GM21737 (cell line): ENCODE measurements at regions not wholly inside any gene's neighbourhood (a gene's known extent, or its start where the extent isn't known, plus 50 kb on each side); places are given as distances from the start of the nearest gene placed in this dataset.

Experiments used
- ATAC-seq: cut with Tn5 transposase; IDR thresholded peaks from one replicate; pipeline ENCODE4 v1.9.1; 2021; ENCODE audit warnings: mild to moderate bottlenecking, moderate library complexity; ENCODE audit not compliant: unreplicated experiment

DNA sequence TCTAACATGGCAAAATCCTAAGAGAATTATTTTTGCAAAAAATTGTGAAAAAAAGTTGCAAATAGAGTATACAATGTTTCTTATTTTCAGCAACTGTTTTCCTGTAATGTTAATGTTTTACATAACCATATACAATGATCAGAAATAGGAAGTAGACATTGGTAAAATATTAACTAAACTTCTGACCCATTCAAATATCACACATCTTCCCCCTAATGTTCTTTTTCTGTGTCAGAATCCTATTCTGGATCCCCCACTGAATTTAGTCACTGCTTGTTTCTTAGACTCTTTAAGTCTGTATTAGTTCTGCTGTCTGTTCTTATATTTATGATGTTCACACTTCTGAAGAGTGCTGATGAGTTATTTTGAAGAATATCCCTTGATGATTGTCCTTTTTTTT lies 62.0 kb downstream of the HFE start:
- ATAC-seq: no peak

DNA sequence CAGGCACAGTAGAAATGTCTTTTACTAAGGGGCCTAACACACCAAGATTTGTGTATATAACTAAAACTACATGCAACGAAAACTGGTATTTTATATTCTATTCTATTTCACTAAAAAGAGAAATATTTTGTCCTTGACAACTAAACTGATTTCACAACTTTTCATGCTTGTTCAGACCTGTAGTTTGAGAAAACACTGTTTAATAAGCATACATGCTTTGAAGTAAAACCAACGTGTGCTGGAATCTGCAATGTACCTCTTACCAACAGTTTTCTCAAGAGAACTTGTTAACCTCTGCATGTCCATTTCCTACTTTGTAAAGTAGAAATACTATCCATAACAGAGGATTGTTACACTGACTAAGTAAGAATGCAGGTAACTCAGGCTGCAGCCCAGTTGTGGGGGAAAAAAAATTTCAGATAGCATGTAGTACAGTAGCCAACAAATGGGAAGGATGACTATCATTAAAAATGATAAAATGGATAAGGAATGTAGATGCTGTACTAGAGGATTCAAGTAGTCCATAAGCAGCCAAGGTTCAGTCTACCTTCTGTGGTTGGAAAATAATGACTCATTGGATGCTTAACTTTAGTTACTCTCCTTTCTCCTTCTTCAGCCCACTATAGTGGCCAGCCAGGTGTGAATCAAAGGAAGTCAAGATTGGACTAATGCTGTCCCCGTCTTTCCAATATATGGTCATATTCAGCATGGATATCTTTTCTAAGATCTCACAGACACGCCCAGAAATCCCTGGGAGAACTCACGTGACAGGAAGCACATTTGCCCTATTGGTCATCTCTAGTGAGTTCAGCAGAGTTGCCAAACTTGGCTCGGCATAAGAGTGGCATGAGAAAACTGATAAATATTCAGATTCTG lies 65.2 kb downstream of the HFE start:
- no peak for ATAC-seq

DNA sequence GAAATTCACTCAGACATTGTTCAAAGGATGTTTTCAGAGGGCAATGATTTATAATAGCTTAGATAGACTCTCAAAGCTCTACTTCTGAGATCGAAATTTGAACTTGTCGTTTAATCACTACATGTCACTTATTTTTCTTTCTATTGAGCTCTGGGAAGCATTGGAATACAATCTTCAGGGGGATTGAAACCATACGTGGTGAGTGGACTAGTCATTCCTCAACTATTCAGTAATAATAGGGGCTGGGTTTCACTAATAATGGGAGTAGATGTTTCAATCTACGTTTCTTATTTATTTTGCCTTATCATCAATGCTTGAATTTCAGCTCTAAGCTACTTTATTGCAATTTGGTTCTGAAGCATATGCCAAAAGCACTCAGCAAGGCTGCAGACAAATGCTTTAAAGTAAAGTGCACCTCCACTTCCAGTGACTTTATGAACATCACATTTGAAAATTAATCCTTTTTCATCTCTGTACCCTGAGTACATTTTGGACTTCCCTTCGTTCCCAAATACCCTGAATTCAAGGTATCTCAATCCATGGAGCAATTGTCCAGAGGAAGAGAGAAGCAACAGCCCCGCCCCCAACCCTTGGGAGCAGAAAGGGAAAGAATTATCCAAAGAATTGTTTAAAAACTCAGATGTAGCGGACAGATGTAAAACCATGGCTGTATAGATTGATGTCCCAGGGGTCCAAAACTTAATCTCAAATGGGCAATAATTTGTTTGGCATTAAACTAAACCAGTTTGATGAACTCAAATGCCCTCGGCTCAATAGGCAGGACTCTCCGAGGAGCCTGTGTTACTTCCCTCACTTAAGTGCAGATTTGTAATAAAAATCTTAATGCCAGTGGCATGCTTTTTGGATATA lies 68.1 kb downstream of the HFE start:
- ATAC-seq: no peak

DNA sequence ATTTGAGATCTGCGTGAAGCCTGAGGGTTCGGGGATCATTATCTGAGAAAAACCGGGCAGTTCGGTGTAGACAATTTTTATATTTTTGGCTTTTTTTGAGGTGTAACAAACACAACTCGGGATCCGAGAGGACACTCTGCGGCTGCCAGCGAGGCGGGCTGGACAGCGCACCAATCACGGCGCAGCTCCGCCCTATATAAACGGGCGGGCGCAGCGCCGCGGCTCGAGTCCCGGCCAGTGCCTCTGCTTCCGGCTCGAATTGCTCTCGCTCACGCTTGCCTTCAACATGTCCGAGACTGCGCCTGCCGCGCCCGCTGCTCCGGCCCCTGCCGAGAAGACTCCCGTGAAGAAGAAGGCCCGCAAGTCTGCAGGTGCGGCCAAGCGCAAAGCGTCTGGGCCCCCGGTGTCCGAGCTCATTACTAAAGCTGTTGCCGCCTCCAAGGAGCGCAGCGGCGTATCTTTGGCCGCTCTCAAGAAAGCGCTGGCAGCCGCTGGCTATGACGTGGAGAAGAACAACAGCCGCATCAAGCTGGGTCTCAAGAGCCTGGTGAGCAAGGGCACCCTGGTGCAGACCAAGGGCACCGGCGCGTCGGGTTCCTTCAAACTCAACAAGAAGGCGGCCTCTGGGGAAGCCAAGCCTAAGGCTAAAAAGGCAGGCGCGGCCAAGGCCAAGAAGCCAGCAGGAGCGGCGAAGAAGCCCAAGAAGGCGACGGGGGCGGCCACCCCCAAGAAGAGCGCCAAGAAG lies 69.0 kb downstream of the HFE start:
- ATAC-seq: peak; percentile 41

DNA sequence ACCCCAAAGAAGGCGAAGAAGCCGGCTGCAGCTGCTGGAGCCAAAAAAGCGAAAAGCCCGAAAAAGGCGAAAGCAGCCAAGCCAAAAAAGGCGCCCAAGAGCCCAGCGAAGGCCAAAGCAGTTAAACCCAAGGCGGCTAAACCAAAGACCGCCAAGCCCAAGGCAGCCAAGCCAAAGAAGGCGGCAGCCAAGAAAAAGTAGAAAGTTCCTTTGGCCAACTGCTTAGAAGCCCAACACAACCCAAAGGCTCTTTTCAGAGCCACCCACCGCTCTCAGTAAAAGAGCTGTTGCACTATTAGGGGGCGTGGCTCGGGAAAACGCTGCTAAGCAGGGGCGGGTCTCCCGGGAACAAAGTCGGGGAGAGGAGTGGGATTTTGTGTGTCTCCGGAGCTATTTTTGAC lies 69.6 kb downstream of the HFE start:
- ATAC-seq: peak; percentile 12

DNA sequence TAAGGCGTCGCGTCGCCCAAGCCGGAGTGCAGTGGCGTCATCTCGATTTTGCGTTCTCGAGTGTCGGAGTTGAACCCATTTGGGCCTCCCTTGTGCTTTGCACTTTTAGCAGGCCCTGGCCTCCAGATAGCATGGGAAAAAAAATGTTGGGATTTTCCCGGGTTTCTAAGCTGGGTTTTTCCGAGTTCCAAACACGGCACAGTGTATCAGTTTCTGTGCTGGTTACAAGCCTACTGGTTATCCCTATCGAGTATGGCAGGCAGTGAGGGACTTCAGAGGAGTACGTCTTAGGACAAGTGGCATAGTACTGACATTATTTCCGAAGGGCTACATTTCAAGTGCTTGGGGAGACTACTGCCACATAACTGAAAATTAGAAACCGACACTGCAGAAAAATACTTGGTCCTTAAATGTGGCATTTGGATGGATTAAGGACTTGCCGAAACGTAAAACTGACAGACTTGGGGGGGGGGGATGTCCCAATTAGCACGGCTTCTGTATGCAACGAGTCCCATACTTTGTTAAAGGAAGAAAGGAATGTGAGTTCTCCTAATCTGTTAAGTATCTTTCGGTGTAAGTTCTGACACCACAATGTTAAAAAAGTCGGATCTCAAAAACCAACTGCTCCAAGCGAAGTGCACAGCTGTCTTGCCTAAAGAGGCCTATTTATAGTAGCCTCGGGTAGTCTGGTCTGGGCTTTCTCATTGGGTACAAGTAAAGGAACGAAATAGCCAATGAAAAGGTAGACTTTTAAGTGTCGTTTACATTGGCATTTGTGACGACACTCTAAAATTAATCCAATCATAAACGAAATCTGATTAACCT lies 70.2 kb downstream of the HFE start:
- peak; percentile 61 for ATAC-seq

DNA sequence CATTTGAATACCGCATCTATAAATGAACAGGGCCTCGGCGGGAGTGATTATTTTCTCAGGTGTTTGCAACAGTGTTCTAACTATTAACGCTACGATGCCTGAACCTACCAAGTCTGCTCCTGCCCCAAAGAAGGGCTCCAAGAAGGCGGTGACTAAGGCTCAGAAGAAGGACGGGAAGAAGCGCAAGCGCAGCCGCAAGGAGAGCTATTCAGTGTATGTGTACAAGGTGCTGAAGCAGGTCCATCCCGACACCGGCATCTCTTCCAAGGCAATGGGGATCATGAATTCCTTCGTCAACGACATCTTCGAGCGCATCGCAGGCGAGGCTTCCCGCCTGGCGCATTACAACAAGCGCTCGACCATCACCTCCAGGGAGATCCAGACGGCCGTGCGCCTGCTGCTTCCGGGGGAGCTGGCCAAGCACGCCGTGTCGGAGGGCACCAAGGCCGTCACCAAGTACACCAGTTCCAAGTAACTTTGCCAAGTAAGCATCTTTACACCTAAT lies 70.9 kb downstream of the HFE start:
- peak; percentile 46 for ATAC-seq

DNA sequence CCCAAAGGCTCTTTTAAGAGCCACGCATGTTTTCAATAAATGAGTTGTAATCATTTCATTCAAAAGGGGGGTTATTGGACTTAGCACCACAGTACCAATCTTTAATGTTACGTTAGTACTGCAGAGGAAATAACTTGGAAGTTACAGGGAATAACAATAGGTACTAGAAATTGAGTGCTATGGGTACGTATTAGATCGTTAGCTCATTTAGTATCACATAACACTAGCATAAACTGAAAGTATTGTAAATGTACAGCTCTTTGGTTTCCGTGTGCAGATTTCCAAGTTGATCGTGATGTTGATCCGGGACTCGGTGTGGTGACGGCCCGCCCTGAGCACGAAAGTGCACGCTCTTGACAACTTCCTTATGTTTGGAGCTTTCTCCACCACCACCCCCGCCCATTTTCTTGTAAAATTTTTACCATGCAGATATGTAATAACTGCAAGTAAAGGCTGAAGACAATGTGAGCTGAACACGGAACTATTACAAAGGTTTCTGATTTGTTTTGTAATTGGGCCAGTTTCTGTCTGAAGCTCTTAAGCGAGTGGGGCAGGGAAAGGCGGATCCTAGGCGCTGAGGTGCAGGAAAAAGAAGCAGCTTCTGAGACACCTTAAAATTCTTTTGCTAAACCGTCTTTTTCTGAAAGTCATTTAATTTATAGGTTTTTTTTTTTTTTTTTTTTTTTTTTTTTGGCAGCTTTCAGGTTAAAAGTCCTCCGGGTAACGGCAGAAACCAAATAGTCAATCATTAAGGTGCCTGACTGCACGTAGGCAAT lies 71.5 kb downstream of the HFE start:
- no peak for ATAC-seq

DNA sequence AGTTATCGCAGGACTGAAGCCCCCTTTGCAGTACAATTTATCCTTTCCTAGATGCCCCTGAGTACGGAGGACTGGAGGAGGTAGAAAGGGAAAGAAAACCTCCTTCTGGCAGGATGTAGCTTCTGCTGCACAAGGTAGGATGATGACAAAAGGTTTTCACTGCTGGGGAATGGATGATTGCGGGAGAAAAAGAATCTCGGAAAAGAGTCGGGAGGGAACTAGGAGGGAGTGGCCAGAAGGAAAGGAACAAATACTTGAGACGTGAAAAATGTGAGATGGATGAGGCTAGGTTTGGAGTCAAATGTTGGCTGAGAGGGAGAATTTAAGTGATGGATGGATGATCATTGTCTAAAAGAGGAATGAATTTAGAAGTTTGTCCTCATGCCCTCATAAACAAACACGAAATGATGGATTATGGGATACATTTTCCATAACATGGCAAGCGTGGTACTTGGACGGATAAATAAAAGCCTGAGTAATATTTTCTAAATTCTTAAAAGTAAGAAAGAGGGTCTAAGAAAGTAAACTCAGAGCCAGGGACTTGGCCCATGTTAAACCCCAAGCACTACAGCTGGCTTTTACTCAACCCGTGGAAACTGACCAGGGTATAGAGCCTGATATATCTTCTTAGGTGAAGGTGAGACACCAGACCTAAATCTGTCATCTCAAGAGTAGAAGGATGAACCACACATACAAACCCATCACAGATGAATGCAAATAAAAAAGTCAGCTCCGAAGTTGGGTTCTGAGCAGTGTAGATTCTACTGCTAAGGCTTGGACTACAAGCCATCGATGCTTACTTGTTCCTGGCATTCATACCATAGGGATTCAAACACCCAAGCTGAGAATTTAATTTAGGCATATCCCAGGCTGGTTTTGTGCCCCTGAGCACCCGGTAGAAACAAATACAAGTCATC lies 72.4 kb downstream of the HFE start:
- no peak for ATAC-seq

DNA sequence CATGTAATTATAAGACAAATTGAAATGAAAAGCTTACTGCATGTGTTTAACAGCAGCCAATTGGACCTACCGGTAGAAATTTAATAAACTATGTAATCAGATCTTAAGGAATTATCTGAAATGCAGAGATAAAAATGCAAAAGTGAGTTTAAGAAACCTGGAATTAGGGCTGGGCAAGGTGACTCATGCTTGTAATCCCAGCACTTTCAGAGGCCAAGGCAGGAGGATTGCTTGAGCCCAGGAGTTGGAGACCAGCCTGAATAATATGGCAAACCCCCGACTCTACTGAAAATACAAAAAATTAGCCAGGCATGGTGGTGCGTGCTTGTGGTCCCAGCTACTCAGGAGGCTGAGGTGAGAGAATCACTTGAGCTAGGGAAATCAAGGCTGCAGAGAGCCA lies 74.1 kb downstream of the HFE start:
- ATAC-seq: no peak

DNA sequence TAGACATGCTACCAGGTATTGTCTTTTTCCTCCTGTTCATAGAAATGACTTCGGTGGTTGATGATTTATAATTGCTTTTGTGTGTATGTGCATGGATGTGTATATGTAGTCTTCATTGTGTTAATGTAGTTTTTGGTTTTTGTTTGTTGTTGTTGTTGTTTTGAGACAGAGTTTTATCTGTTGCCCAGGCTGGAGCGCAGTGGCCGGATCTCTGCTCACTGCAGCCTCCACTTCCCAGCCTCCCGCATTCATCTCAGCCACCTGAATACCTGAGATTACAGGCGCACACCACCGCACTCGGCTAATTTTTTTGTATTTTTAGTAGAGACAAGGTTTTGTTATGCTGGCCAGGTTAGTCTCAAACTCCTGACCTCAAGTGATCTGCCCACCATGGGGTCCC lies 75.2 kb downstream of the HFE start:
- ATAC-seq: no peak

DNA sequence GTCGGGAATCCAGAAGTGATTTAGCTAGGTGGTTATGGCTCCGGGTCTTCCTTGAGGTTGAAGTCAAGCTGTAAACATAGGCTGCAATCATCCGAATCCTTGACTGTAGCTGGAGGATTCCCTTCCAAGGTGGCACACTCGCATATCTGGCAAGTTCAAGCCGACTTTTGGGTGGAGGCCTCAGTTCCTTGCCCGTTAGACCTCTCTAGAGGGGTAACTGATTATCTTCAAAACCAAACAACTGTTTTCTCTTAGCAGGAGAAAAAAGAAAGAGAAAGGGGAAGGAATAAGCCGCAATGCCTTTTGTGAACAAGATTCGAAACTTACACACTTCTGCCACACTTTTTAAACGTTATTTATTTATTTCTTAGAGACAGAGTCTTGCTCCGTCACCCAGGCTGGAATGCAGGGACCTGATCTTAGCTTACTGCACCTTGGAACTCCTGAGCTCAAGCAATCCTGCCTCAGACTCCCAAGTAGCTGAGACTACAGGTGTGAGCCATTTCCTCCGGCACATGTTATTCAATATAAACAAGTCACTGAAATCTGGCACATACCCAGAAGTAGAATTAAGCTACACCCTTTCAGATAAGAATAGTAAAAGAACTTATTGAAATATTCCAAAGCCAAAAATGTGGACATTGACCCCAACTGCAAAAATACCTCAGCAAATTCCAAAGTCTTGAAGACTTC lies 76.3 kb downstream of the HFE start:
- no peak for ATAC-seq

DNA sequence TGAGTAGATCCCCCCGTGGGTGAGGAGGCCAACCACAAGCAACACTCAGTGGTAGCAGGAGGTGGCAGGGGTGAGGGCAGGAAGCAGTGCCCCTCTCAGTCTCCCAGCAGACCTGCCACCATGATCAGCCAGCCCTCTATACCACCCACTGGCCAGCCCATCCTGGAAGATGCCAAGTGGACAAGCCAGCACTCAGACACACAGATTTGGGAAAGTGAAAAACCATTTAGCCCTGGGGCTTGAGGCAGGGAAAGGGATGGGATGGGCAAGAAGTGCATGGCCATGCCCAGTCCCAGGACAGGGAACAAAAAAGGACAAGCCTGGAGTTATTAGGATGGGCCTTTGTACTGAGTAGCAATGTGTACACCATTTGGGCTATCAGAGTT lies 76.9 kb downstream of the HFE start:
- no peak for ATAC-seq

DNA sequence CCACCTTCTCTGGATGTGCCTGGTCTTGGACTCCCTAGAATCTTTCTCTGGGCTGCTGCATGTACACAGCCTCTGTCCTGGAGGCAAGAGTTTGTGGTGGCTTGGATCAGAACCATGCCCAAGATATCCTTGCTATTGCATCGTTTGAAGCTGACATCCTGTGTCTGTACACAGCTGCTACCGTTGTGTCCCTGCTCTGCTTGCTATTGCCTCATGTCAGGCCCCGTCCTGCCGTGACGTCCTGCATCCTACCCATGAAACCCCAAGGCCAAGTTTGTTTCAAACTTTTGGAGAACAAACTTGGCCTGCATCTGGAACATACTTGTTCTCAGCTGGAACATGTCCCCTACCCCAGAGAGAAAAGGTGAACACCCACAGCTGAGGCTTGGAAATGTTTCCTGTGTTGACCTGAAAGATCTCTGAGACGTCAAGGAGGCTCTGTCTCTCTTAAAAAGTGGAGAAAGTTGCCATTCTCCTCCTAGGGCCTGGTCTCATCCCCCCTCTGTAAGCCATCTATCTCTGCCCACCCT lies 78.1 kb downstream of the HFE start:
- ATAC-seq: no peak

DNA sequence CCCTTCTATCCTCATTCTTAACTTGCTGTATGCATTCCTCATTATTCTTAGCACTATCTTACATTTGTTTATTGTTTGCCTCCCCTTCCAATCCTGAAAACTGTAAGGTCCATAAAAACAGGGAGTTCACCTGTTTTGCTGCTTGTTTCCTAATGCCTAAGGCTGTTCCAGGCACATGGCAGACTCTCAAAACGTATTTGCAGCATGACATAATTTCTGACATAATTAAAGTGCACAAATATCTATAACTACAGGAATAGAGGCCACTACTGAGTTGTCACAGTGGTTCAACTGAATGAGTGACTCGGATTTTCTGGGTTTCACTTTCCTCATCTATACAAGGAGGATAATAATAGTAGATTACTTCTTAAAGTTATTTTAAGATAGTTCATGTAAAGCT lies 83.0 kb downstream of the HFE start:
- no peak for ATAC-seq

DNA sequence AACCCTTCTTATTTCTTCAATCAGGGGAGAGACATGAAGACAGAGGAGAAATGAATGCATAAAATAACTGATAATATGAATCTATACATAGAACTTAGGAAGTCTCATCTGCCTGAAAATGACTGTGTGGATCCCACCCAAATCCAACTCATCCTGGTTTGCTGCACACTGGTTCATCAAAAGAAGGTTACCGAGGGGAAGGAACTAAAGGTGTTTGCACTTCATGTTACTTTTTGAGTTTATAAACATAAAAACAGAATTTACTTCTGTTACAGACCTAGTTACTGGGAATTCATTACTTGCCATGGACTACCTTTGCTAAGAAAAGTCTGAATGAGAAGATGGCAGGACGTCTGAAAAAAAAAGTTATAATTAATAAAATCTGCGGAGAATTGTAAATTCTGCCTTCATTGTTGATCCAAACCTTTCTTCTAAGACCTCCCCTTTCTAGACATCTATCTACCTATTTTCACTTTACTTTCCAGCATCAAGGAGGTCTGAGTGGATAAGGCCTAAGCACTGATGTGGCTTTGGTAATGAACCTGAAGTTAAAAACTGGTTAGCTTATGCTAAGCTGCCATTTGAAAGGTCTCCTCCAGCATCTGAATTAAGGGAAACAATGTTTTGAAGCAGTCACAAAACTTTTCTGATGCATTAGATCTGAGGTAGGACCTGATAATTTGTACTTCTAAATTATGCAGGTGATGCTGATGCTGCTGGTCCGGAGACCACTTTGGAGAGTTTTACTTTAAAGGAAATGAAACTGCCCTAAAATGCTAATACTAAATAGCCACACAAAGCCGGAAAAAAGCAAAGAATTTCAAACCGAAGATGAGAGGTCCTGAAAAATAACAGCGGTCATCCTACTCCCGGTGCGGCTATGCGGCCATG lies 84.0 kb downstream of the HFE start:
- no peak for ATAC-seq

DNA sequence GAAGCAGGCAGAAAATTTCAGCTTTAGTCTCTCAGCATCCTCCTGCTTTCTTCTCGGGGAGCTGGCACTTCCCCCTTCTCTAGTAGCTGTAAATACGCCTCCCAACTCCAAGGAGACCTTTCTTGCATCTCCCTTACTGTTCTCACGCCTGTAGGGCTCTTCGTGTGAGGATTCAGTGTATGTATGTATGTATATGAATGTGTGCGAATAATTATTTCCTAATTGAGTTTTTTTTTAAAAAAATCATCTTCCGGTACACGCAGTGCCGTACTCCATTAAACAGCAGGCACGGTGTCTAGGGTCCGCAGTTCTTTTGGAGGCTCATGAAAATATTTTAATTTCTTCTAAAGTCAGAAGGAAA lies 85.4 kb downstream of the HFE start:
- ATAC-seq: peak; percentile 20
